Osteocyte (in vitro differentiated cells): ENCODE measurements at regions not wholly inside any gene's neighbourhood (a gene's known extent, or its start where the extent isn't known, plus 50 kb on each side); places are given as distances from the start of the nearest gene placed in this dataset.

Experiments
- DNase-seq: peaks from one replicate; pipeline ENCODE4 v3.0.0; 2021; ENCODE audit warnings: mixed read lengths; ENCODE audit not compliant: unreplicated experiment; ENCODE audit errors: extremely low spot score
- H3K27ac Mint-ChIP-seq: one replicate; pipeline ENCODE4 v1.8.0; 2021; ENCODE audit warnings: mild to moderate bottlenecking, mixed read lengths; ENCODE audit not compliant: unreplicated experiment
- H3K27me3 Mint-ChIP-seq: one replicate; pipeline ENCODE4 v1.8.0; 2021; ENCODE audit warnings: mixed read lengths; ENCODE audit not compliant: unreplicated experiment
- H3K36me3 Mint-ChIP-seq: one replicate; pipeline ENCODE4 v1.8.0; 2021; ENCODE audit warnings: mixed read lengths; ENCODE audit not compliant: unreplicated experiment
- H3K4me1 Mint-ChIP-seq: one replicate; pipeline ENCODE4 v1.8.0; 2021; ENCODE audit warnings: mixed read lengths; ENCODE audit not compliant: unreplicated experiment
- H3K4me3 Mint-ChIP-seq: one replicate; pipeline ENCODE4 v1.8.0; 2021; ENCODE audit warnings: mild to moderate bottlenecking, moderate library complexity, mixed read lengths; ENCODE audit not compliant: unreplicated experiment
- H3K9me3 Mint-ChIP-seq: one replicate; pipeline ENCODE4 v1.8.0; 2021; ENCODE audit warnings: mixed read lengths; ENCODE audit not compliant: unreplicated experiment
- CTCF ChIP-seq: fragments of 200-600 bp; sonication (generic); IDR thresholded peaks from 2 replicates; pipeline ENCODE4 v1.5.0; 2021; ENCODE audit warnings: antibody characterized with exemption, mild to moderate bottlenecking, moderate library complexity

DNA sequence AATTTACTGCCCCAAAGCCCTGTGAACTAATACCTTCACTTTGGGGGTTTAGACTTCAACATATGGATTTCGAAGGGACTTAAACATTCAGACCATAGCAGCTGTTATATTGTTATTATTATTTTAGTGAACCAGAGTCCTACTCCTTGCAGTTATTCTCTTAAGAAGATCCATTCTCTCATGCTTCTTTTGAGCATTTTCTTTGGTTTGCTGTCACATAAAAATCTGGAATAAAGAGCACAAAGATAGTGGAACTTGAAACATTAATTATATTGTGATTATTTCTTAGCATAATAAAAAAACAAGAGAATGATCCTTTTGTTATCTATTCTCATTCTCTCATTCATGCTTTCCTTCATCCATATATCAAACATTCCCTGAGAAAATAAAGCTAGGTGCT, 166.4 kb upstream of the GBE1 start:
- no peak overlapping the region for H3K4me3 Mint-ChIP-seq
- H3K9me3 Mint-ChIP-seq = no peaks in the 10 kb centered on the region
- no peaks in the 10 kb centered on the region for H3K4me1 Mint-ChIP-seq
- H3K27me3 Mint-ChIP-seq = no peaks in the 10 kb centered on the region
- H3K36me3 Mint-ChIP-seq = no peaks in the 10 kb centered on the region
- DNase-seq = no peak
- TF ChIP-seq CTCF = no peak
- H3K27ac Mint-ChIP-seq = no peak overlapping the region

- H3K36me3 Mint-ChIP-seq = no peaks in the 10 kb centered on the region
- no peak for TF ChIP-seq CTCF
- peaks cover 5% of the 10 kb centered on the region for H3K4me1 Mint-ChIP-seq
- H3K27ac Mint-ChIP-seq = no peak overlapping the region
- H3K27me3 Mint-ChIP-seq = no peaks in the 10 kb centered on the region
- H3K9me3 Mint-ChIP-seq = no peaks in the 10 kb centered on the region
- DNase-seq = no peak
- no peak overlapping the region for H3K4me3 Mint-ChIP-seq
These were observed 163.9 kb upstream of the GBE1 start for GRCh38 chr3:81925385-81925784.

GRCh38 chr3:81923038-81923437, 161.6 kb upstream of the GBE1 start:
- H3K27ac Mint-ChIP-seq = no peak overlapping the region
- H3K4me1 Mint-ChIP-seq = peaks cover 5% of the 10 kb centered on the region
- TF ChIP-seq CTCF = no peak
- H3K4me3 Mint-ChIP-seq = no peak overlapping the region
- no peaks in the 10 kb centered on the region for H3K36me3 Mint-ChIP-seq
- H3K27me3 Mint-ChIP-seq = no peaks in the 10 kb centered on the region
- DNase-seq = no peak
- H3K9me3 Mint-ChIP-seq = no peaks in the 10 kb centered on the region

DNA sequence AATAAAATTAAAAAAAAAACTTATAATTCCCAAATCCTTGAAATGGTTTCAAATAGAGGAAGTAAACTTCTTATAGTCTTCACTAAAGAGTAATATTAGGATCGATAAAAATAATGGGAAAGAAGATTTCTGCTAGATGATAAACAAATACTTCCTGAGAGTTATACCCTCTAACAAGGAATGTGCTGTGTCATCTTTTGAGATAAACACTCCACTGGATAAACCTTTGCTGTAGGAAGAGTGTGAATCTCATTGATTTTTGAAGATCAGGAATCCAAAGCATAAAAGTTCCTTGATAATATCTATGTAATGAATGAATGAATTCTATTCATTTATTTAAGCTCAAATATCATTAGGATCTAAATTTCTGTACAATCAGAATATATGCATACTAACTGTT, 161.0 kb upstream of the GBE1 start:
- Mint-ChIP-seq H3K4me3 (no peak overlapping the region), H3K4me1 (peaks cover 5% of the 10 kb centered on the region)

DNA sequence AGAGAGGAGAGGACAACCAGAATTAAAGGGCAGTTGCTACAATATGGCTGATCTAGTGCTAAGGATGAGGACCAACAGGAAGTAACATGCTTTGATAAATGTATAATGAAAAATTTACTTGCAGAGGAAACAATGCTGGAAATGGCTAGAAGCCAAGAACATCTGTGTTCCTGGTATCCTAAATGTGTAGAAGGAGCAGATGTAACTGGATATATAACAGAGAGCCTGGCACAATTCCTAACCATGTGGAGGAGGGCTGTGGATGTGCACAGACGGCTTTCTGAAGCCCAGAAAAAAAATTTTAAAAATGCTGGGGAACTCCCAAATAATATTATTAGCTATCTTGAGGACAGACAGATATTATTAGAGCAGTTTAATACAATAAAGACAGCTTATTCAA, 159.4 kb upstream of the GBE1 start:
- Mint-ChIP-seq H3K27me3 (no peaks in the 10 kb centered on the region), H3K4me1 (peaks cover 5% of the 10 kb centered on the region), H3K36me3 (no peaks in the 10 kb centered on the region), H3K27ac (no peak overlapping the region), H3K4me3 (no peak overlapping the region), H3K9me3 (no peaks in the 10 kb centered on the region)
- no peak for DNase-seq
- TF ChIP-seq CTCF = no peak

More for the DNA sequence above, 161.0 kb upstream of the GBE1 start:
- H3K36me3 Mint-ChIP-seq = no peaks in the 10 kb centered on the region
- TF ChIP-seq CTCF = no peak
- no peaks in the 10 kb centered on the region for H3K27me3 Mint-ChIP-seq
- H3K9me3 Mint-ChIP-seq = no peaks in the 10 kb centered on the region
- no peak overlapping the region for H3K27ac Mint-ChIP-seq
- DNase-seq = no peak
